Suprapubic skin (tissue), 4 donors: ENCODE measurements at regions not wholly inside any gene's neighbourhood (a gene's known extent, or its start where the extent isn't known, plus 50 kb on each side); places are given as distances from the start of the nearest gene placed in this dataset.

Experiments used
- CTCF ChIP-seq, 2 donors: fragments of 200-600 bp in 1 of 2; fragments of 450-650 bp in 1 of 2; sonication (generic) in 1 of 2; IDR thresholded peaks; one replicate each; pipeline ENCODE4 v1.5.1; 2016 to 2019; ENCODE audit warnings: antibody characterized with exemption in 2 of 2, mild to moderate bottlenecking in 1 of 2, moderate library complexity in 1 of 2
- EP300 ChIP-seq: sonication (generic); formaldehyde crosslinking; IDR thresholded peaks from one replicate; pipeline ENCODE4 v1.6.1; 2017; ENCODE audit warnings: antibody characterized with exemption
- POLR2A ChIP-seq, 2 donors: fragments of 450-650 bp; IDR thresholded peaks; one replicate each; pipeline ENCODE4 v1.6.1; 2017; ENCODE audit warnings: antibody characterized with exemption in 2 of 2, mild to moderate bottlenecking in 2 of 2, moderate library complexity in 2 of 2
- POLR2AphosphoS5 ChIP-seq, 3 donors: sonication (generic); formaldehyde crosslinking; IDR thresholded peaks; one replicate each; pipeline ENCODE4 v1.6.1; 2017; ENCODE audit warnings: antibody characterized with exemption in 3 of 3

GRCh38 chr17:77481476-77482374 is 341.0 kb downstream of the SEC14L1 start:
- TF ChIP-seq POLR2A (IDR thresholded peaks at IDR 0.05) = no peak
- no peak for TF ChIP-seq CTCF (IDR thresholded peaks at IDR 0.05)
- no peak for TF ChIP-seq EP300
- no peak for TF ChIP-seq POLR2AphosphoS5 (IDR thresholded peaks at IDR 0.05)
